ENCODE measurements at regions not wholly inside any gene's neighbourhood (a gene's known extent, or its start where the extent isn't known, plus 50 kb on each side); places are given as distances from the start of the nearest gene placed in this dataset.

GRCh38 chr2:16314691-16315457 lies 350.8 kb downstream of the CYRIA start:
- H3K27ac Mint-ChIP-seq (ENCODE audit: unreplicated experiment), result no peak overlapping the region
- H3K4me3 Mint-ChIP-seq (ENCODE audit: unreplicated experiment), result no peak overlapping the region
- peaks cover 5% of the 10 kb centered on the region for H3K9me3 Mint-ChIP-seq (ENCODE audit: unreplicated experiment)
- H3K4me1 Mint-ChIP-seq (ENCODE audit: low read depth, unreplicated experiment), result peaks cover 4% of the 10 kb centered on the region
- no peaks in the 10 kb centered on the region for H3K36me3 Mint-ChIP-seq (ENCODE audit: unreplicated experiment)
- DNase-seq, result no peak
- H3K27me3 Mint-ChIP-seq (ENCODE audit: unreplicated experiment), result peaks cover 3% of the 10 kb centered on the region
- TF ChIP-seq CTCF (IDR thresholded peaks at IDR 0.05; ENCODE audit: partially characterized antibody, unreplicated experiment), result no peak

GRCh38 chr2:16314001-16314400 lies 351.6 kb downstream of the CYRIA start:
- TF ChIP-seq CTCF (IDR thresholded peaks at IDR 0.05; ENCODE audit: partially characterized antibody, unreplicated experiment), result no peak
- Mint-ChIP-seq H3K36me3 (ENCODE audit: unreplicated experiment) (no peaks in the 10 kb centered on the region), H3K27me3 (ENCODE audit: unreplicated experiment) (peaks cover 3% of the 10 kb centered on the region), H3K4me1 (ENCODE audit: low read depth, unreplicated experiment) (no peaks in the 10 kb centered on the region), H3K27ac (ENCODE audit: unreplicated experiment) (no peak overlapping the region), H3K4me3 (ENCODE audit: unreplicated experiment) (no peak overlapping the region), H3K9me3 (ENCODE audit: unreplicated experiment) (peaks cover 5% of the 10 kb centered on the region)
- no peak for DNase-seq

- H3K9me3 Mint-ChIP-seq (ENCODE audit: unreplicated experiment), result peaks cover 5% of the 10 kb centered on the region
- H3K4me1 Mint-ChIP-seq (ENCODE audit: low read depth, unreplicated experiment), result no peaks in the 10 kb centered on the region
- H3K27ac Mint-ChIP-seq (ENCODE audit: unreplicated experiment), result no peak overlapping the region
- peaks cover 3% of the 10 kb centered on the region for H3K27me3 Mint-ChIP-seq (ENCODE audit: unreplicated experiment)
- no peaks in the 10 kb centered on the region for H3K36me3 Mint-ChIP-seq (ENCODE audit: unreplicated experiment)
- no peak for TF ChIP-seq CTCF (IDR thresholded peaks at IDR 0.05; ENCODE audit: partially characterized antibody, unreplicated experiment)
- no peak overlapping the region for H3K4me3 Mint-ChIP-seq (ENCODE audit: unreplicated experiment)
- no peak for DNase-seq
These were observed 352.2 kb downstream of the CYRIA start for GRCh38 chr2:16313235-16313975.

- H3K27me3 Mint-ChIP-seq (ENCODE audit: unreplicated experiment), result peaks cover under 1% of the 10 kb centered on the region
- TF ChIP-seq CTCF (IDR thresholded peaks at IDR 0.05; ENCODE audit: partially characterized antibody, unreplicated experiment), result no peak
- peaks cover 4% of the 10 kb centered on the region for H3K9me3 Mint-ChIP-seq (ENCODE audit: unreplicated experiment)
These were observed 352.9 kb downstream of the CYRIA start for GRCh38 chr2:16312771-16313170.

More at GRCh38 chr2:16312771-16313170, 352.9 kb downstream of the CYRIA start:
- DNase-seq, result no peak
- Mint-ChIP-seq H3K4me1 (ENCODE audit: low read depth, unreplicated experiment) (no peaks in the 10 kb centered on the region), H3K36me3 (ENCODE audit: unreplicated experiment) (no peaks in the 10 kb centered on the region), H3K4me3 (ENCODE audit: unreplicated experiment) (no peak overlapping the region), H3K27ac (ENCODE audit: unreplicated experiment) (no peak overlapping the region)
